MM.1S (cell line): ENCODE measurements at regions not wholly inside any gene's neighbourhood (a gene's known extent, or its start where the extent isn't known, plus 50 kb on each side); places are given as distances from the start of the nearest gene placed in this dataset.
"Not testable (repeated sequence)": the region's sequence is repeated elsewhere in the genome, so short reads cannot be mapped to it uniquely, and the experiment has no call there.

Experiments used
- DNase-seq: peaks from one replicate; pipeline ENCODE4 v3.0.0-alpha.2; 2015
- H2AFZ ChIP-seq: fragments of 300-600 bp; sonication (generic); 2 replicates; pipeline ENCODE4 v1.6.0; 2016; ENCODE audit warnings: antibody characterized with exemption, low read length
- H3F3A ChIP-seq: fragments of 300-600 bp; sonication (generic); 2 replicates; pipeline ENCODE4 v1.6.1; 2016; ENCODE audit warnings: mild to moderate bottlenecking, antibody characterized with exemption, low read length, moderate library complexity, mixed read lengths; ENCODE audit not compliant: insufficient read depth
- H3K27ac ChIP-seq: fragments of 300-600 bp; sonication (generic); 2 replicates; pipeline ENCODE4 v1.5.1; 2016; ENCODE audit warnings: mild to moderate bottlenecking, low read length
- H3K27me3 ChIP-seq: fragments of 300-600 bp; sonication (generic); replicated peaks from 2 replicates; pipeline ENCODE4 v1.6.0; 2016; ENCODE audit warnings: low read length; ENCODE audit not compliant: insufficient read depth
- H3K36me3 ChIP-seq: fragments of 300-600 bp; sonication (generic); replicated peaks from 2 replicates; pipeline ENCODE4 v1.6.1; 2016; ENCODE audit warnings: mild to moderate bottlenecking, low read length, mixed read lengths; ENCODE audit not compliant: insufficient read depth
- H3K4me1 ChIP-seq: fragments of 300-600 bp; sonication (generic); 2 replicates; pipeline ENCODE4 v1.6.1; 2016; ENCODE audit warnings: low read length, mixed read lengths
- H3K4me2 ChIP-seq: fragments of 300-600 bp; sonication (generic); 2 replicates; pipeline ENCODE4 v1.6.0; 2016; ENCODE audit warnings: low read depth, low read length
- H3K4me3 ChIP-seq: fragments of 300-600 bp; sonication (generic); 2 replicates; pipeline ENCODE4 v1.5.1; 2016; ENCODE audit warnings: low read length, mixed read lengths
- H3K79me2 ChIP-seq: fragments of 300-600 bp; sonication (generic); 2 replicates; pipeline ENCODE4 v1.6.1; 2016; ENCODE audit warnings: mixed run types, low read length, mixed read lengths
- H3K9ac ChIP-seq: fragments of 300-600 bp; sonication (generic); 2 replicates; pipeline ENCODE4 v1.6.1; 2016; ENCODE audit warnings: low read length, mixed read lengths
- H3K9me2 ChIP-seq: fragments of 300-600 bp; sonication (generic); replicated peaks from 2 replicates; pipeline ENCODE4 v1.6.1; 2016; ENCODE audit warnings: mild to moderate bottlenecking, low read length, mixed read lengths; ENCODE audit not compliant: insufficient read depth
- H3K9me3 ChIP-seq: fragments of 300-600 bp; sonication (generic); replicated peaks from 2 replicates; pipeline ENCODE4 v1.6.1; 2016; ENCODE audit warnings: mild to moderate bottlenecking, low read length, mixed read lengths; ENCODE audit not compliant: insufficient read depth
- H4K20me1 ChIP-seq: fragments of 300-600 bp; sonication (generic); 2 replicates; pipeline ENCODE4 v1.6.1; 2016; ENCODE audit warnings: mild to moderate bottlenecking, low read length, moderate library complexity, mixed read lengths; ENCODE audit not compliant: insufficient read depth
- EZH2 ChIP-seq: fragments of 300-600 bp; sonication (generic); optimal IDR thresholded peaks from 2 replicates; pipeline ENCODE3; 2017; ENCODE audit warnings: low read depth, mild to moderate bottlenecking, antibody characterized with exemption, low read length, mixed read lengths
- EZH2phosphoT487 ChIP-seq: fragments of 300-600 bp; sonication (generic); IDR thresholded peaks from 2 replicates; pipeline ENCODE4 v1.6.1; 2018; ENCODE audit warnings: antibody characterized with exemption, low read length
- TF ChIP-seq, protein P1 (sequence below): fragments of 300-600 bp; sonication (generic); IDR thresholded peaks from 2 replicates; pipeline ENCODE4 v1.5.1; 2016; ENCODE audit warnings: antibody characterized with exemption, low read length, mixed read lengths

- TF ChIP-seq, protein P1, sequence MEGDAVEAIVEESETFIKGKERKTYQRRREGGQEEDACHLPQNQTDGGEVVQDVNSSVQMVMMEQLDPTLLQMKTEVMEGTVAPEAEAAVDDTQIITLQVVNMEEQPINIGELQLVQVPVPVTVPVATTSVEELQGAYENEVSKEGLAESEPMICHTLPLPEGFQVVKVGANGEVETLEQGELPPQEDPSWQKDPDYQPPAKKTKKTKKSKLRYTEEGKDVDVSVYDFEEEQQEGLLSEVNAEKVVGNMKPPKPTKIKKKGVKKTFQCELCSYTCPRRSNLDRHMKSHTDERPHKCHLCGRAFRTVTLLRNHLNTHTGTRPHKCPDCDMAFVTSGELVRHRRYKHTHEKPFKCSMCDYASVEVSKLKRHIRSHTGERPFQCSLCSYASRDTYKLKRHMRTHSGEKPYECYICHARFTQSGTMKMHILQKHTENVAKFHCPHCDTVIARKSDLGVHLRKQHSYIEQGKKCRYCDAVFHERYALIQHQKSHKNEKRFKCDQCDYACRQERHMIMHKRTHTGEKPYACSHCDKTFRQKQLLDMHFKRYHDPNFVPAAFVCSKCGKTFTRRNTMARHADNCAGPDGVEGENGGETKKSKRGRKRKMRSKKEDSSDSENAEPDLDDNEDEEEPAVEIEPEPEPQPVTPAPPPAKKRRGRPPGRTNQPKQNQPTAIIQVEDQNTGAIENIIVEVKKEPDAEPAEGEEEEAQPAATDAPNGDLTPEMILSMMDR, result no peak
- TF ChIP-seq EZH2phosphoT487 (no peak), EZH2 (no peak)
Observed at GRCh38 chr6:81962198-81962597, 209.7 kb upstream of the TENT5A start.

DNA sequence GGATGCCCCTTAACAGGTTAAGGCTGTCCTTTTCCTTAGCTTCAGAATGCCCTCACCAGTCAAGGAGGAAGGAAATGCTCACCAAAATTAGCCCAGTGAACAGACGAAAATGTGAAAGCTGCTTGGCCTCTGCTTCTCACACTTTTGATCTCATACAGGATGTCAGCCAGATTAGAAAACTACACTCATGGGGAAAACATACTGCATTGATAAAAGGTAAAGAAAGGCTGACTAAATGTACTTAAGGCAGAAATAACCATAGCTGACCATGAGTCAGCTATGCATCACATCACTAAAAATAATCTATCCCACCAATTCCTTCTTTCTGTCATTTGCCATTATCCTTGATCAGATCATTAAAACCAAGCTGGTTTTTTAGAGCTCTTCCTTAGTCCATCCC is 198.4 kb upstream of the TENT5A start:
- H3K9ac ChIP-seq, result no peak overlapping the region
- TF ChIP-seq EZH2phosphoT487, result no peak
- TF ChIP-seq, protein P1, result no peak
- TF ChIP-seq EZH2, result no peak
- H3K4me2 ChIP-seq, result peak overlapping the region; percentile 12; the same call in 1 of the 2 replicates
- H2AFZ ChIP-seq, result no peak overlapping the region
- H3K36me3 ChIP-seq, result no peaks in the 10 kb centered on the region
- no peaks in the 10 kb centered on the region for H3K9me2 ChIP-seq
- no peaks in the 10 kb centered on the region for H3K27me3 ChIP-seq
- no peaks in the 10 kb centered on the region for H3K9me3 ChIP-seq
- peaks cover 15% of the 10 kb centered on the region for H3K4me1 ChIP-seq
- peak overlapping the region; percentile 19; the same call in 1 of the 2 replicates for H3K27ac ChIP-seq
- no peaks in the 10 kb centered on the region for H3K79me2 ChIP-seq
- H3K4me3 ChIP-seq, result no peak overlapping the region
- H4K20me1 ChIP-seq, result no peaks in the 10 kb centered on the region
- DNase-seq, result peak; percentile 48
- no peaks in the 10 kb centered on the region for H3F3A ChIP-seq

More at GRCh38 chr6:81962198-81962597, 209.7 kb upstream of the TENT5A start:
- no peaks in the 10 kb centered on the region for H3F3A ChIP-seq
- H3K4me3 ChIP-seq, result no peak overlapping the region
- H3K4me1 ChIP-seq, result no peaks in the 10 kb centered on the region
- no peak overlapping the region for H3K4me2 ChIP-seq
- H4K20me1 ChIP-seq, result no peaks in the 10 kb centered on the region
- no peaks in the 10 kb centered on the region for H3K27me3 ChIP-seq
- no peak overlapping the region for H2AFZ ChIP-seq
- H3K9ac ChIP-seq, result no peak overlapping the region
- no peak for DNase-seq
- no peaks in the 10 kb centered on the region for H3K9me2 ChIP-seq
- H3K9me3 ChIP-seq, result no peaks in the 10 kb centered on the region
- H3K27ac ChIP-seq, result no peak overlapping the region
- no peaks in the 10 kb centered on the region for H3K79me2 ChIP-seq
- H3K36me3 ChIP-seq, result no peaks in the 10 kb centered on the region

DNA sequence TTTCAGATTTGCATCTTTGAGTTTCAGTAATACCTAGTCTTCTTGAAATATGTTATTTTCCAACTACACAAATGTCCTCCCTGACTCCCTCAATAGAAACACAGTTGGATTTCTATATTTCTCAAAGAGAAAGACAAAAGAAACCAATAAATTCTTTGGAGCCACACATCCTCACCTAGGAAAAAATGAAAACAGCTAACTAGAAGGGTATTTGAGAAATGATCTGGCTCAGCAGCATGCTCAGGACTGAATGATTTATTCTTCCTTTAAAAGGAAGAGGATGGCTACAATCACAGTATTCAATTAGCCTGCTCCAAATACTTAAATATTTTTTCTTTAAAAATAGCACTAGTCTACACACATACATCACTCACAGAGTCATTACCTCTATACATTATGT is 196.4 kb upstream of the TENT5A start:
- Histone ChIP-seq H3K79me2 (no peaks in the 10 kb centered on the region), H3K27ac (no peak overlapping the region), H3F3A (no peaks in the 10 kb centered on the region), H3K4me3 (no peak overlapping the region), H3K36me3 (no peaks in the 10 kb centered on the region), H3K9me2 (no peaks in the 10 kb centered on the region), H3K9ac (no peak overlapping the region), H3K4me1 (peaks cover 15% of the 10 kb centered on the region), H2AFZ (no peak overlapping the region), H3K4me2 (no peak overlapping the region), H3K27me3 (no peaks in the 10 kb centered on the region), H4K20me1 (no peaks in the 10 kb centered on the region), H3K9me3 (no peaks in the 10 kb centered on the region)
- DNase-seq, result no peak
- TF ChIP-seq, protein P1, result no peak
- no peak for TF ChIP-seq EZH2
- no peak for TF ChIP-seq EZH2phosphoT487

GRCh38 chr6:81948196-81948595 is 195.7 kb upstream of the TENT5A start:
- H3K4me1 ChIP-seq, result peaks cover 15% of the 10 kb centered on the region
- not testable (repeated sequence) for H3F3A ChIP-seq, H4K20me1 ChIP-seq, H2AFZ ChIP-seq, H3K9me2 ChIP-seq, H3K36me3 ChIP-seq, H3K9me3 ChIP-seq, H3K9ac ChIP-seq, DNase-seq, H3K27me3 ChIP-seq, H3K4me2 ChIP-seq, H3K4me3 ChIP-seq, H3K79me2 ChIP-seq, H3K27ac ChIP-seq
